ENCODE measurements at regions not wholly inside any gene's neighbourhood (a gene's known extent, or its start where the extent isn't known, plus 50 kb on each side); places are given as distances from the start of the nearest gene placed in this dataset.

GRCh38 chr13:109642358-109642757 lies 144.0 kb downstream of the IRS2 start:
- CTCF ChIA-PET: no interaction called here
- no peaks in the 10 kb centered on the region for H3K36me3 Mint-ChIP-seq (ENCODE audit: low read depth)
- intact Hi-C loops (cut with DNase I, micrococcal nuclease): no loop called here
- no peak for DNase-seq
- Histone ChIP-seq H3K9me3 (ENCODE audit: control insufficient read depth in 1 of 2, insufficient read depth in 1 of 2, low read length in 2 of 2) (peaks cover 12 to 18% of the 10 kb centered on the region in 2 experiments), H3K27me3 (ENCODE audit: control insufficient read depth in 1 of 2, insufficient read depth in 2 of 2, low read length in 2 of 2) (no peaks in the 10 kb centered on the region), H3K4me3 (ENCODE audit: low read length) (no peak overlapping the region), H3K27ac (ENCODE audit: low read depth in 1 of 2, low read length in 2 of 2) (no peak overlapping the region), H3K36me3 (ENCODE audit: insufficient read depth, low read length) (no peaks in the 10 kb centered on the region), H3K4me1 (ENCODE audit: insufficient read depth, low read length) (no peaks in the 10 kb centered on the region)
- H3K27ac Mint-ChIP-seq: no peak overlapping the region
- no peak overlapping the region for H3K4me3 Mint-ChIP-seq
- no peak for TF ChIP-seq CTCF (IDR thresholded peaks at IDR 0.05)
- ATAC-seq (ENCODE audit: poor library complexity): no peak
- H3K27me3 Mint-ChIP-seq: no peaks in the 10 kb centered on the region
- H3K4me1 Mint-ChIP-seq (ENCODE audit: low read depth): no peaks in the 10 kb centered on the region
- POLR2A ChIA-PET: no interaction called here
- H3K9me3 Mint-ChIP-seq: peaks cover 8% of the 10 kb centered on the region

- no peaks in the 10 kb centered on the region for H3K36me3 ChIP-seq (ENCODE audit: insufficient read depth, low read length)
- intact Hi-C loops (cut with DNase I, micrococcal nuclease): no loop called here
- ChIA-PET POLR2A (no interaction called here), CTCF (no interaction called here)
- Mint-ChIP-seq H3K4me3 (no peak overlapping the region), H3K36me3 (ENCODE audit: low read depth) (no peaks in the 10 kb centered on the region), H3K4me1 (ENCODE audit: low read depth) (no peaks in the 10 kb centered on the region), H3K27me3 (peaks cover 18% of the 10 kb centered on the region), H3K27ac (no peak overlapping the region), H3K9me3 (peaks cover 8% of the 10 kb centered on the region)
- no peak overlapping the region for H3K4me3 ChIP-seq (ENCODE audit: low read length)
- H3K4me1 ChIP-seq (ENCODE audit: insufficient read depth, low read length): no peaks in the 10 kb centered on the region
- DNase-seq (no peak), ATAC-seq (ENCODE audit: poor library complexity) (no peak)
- TF ChIP-seq CTCF (IDR thresholded peaks at IDR 0.05): no peak
- no peaks in the 10 kb centered on the region for H3K27me3 ChIP-seq (ENCODE audit: control insufficient read depth in 1 of 2, insufficient read depth in 2 of 2, low read length in 2 of 2)
- H3K9me3 ChIP-seq (ENCODE audit: control insufficient read depth in 1 of 2, insufficient read depth in 1 of 2, low read length in 2 of 2): peaks cover 12 to 18% of the 10 kb centered on the region in 2 experiments
- no peak overlapping the region for H3K27ac ChIP-seq (ENCODE audit: low read depth in 1 of 2, low read length in 2 of 2)
Measured at GRCh38 chr13:109636736-109637135, 149.6 kb downstream of the IRS2 start.

GRCh38 chr13:109631069-109631468 lies 155.3 kb downstream of the IRS2 start:
- Mint-ChIP-seq H3K36me3 (ENCODE audit: low read depth) (no peaks in the 10 kb centered on the region), H3K4me3 (no peak overlapping the region), H3K9me3 (peaks cover 3% of the 10 kb centered on the region), H3K27ac (no peak overlapping the region), H3K4me1 (ENCODE audit: low read depth) (no peaks in the 10 kb centered on the region), H3K27me3 (peaks cover 23% of the 10 kb centered on the region)
- Histone ChIP-seq H3K4me3 (ENCODE audit: low read length) (no peak overlapping the region), H3K9me3 (ENCODE audit: control insufficient read depth in 1 of 2, insufficient read depth in 1 of 2, low read length in 2 of 2) (no peaks in the 10 kb centered on the region), H3K27ac (ENCODE audit: low read depth in 1 of 2, low read length in 2 of 2) (no peak overlapping the region), H3K4me1 (ENCODE audit: insufficient read depth, low read length) (no peaks in the 10 kb centered on the region), H3K36me3 (ENCODE audit: insufficient read depth, low read length) (no peaks in the 10 kb centered on the region), H3K27me3 (ENCODE audit: control insufficient read depth in 1 of 2, insufficient read depth in 2 of 2, low read length in 2 of 2) (no peaks in the 10 kb centered on the region)
- ChIA-PET CTCF (no interaction called here), POLR2A (no interaction called here)
- DNase-seq (no peak), ATAC-seq (ENCODE audit: poor library complexity) (no peak)
- intact Hi-C loops (cut with DNase I, micrococcal nuclease): no loop called here
- no peak for TF ChIP-seq CTCF (IDR thresholded peaks at IDR 0.05)

Data from CD4-positive, alpha-beta T cell (primary cell).